EL (cell line): ENCODE measurements at regions not wholly inside any gene's neighbourhood (a gene's known extent, or its start where the extent isn't known, plus 50 kb on each side); places are given as distances from the start of the nearest gene placed in this dataset.
"Not testable (repeated sequence)": the region's sequence is repeated elsewhere in the genome, so short reads cannot be mapped to it uniquely, and the experiment has no call there.

ENCODE experiments used
- DNase-seq: peaks from one replicate; pipeline ENCODE4 v3.0.0-alpha.2; 2016

- DNase-seq: no peak
These were observed 246.9 kb downstream of the CYLC2 start for GRCh38 chr9:103242025-103242424.

- no peak for DNase-seq
These were observed 247.4 kb downstream of the CYLC2 start for GRCh38 chr9:103242486-103242885.

GRCh38 chr9:103243553-103243952 lies 248.4 kb downstream of the CYLC2 start:
- no peak for DNase-seq

- DNase-seq: no peak
These were observed 250.2 kb downstream of the CYLC2 start for GRCh38 chr9:103245369-103245768.

GRCh38 chr9:103261951-103262350 lies 266.8 kb downstream of the CYLC2 start:
- DNase-seq: no peak

- DNase-seq: no peak
These were observed 270.9 kb downstream of the CYLC2 start for GRCh38 chr9:103266064-103266463.

- DNase-seq: no peak
These were observed 282.1 kb downstream of the CYLC2 start for GRCh38 chr9:103277240-103277639.

- DNase-seq: no peak
These were observed 286.0 kb downstream of the CYLC2 start for GRCh38 chr9:103281126-103281525.

- DNase-seq: no peak
These were observed 292.2 kb downstream of the CYLC2 start for GRCh38 chr9:103287361-103287760.

- DNase-seq: no peak
These were observed 301.1 kb downstream of the CYLC2 start for GRCh38 chr9:103296189-103296588.

GRCh38 chr9:103301051-103301450 lies 305.9 kb downstream of the CYLC2 start:
- no peak for DNase-seq

- no peak for DNase-seq
These were observed 309.7 kb downstream of the CYLC2 start for GRCh38 chr9:103304797-103305196.

GRCh38 chr9:103319979-103320378 lies 324.8 kb downstream of the CYLC2 start:
- no peak for DNase-seq

GRCh38 chr9:103323699-103324098 lies 328.6 kb downstream of the CYLC2 start:
- DNase-seq: no peak

GRCh38 chr9:103335461-103335860 lies 340.3 kb downstream of the CYLC2 start:
- DNase-seq: no peak

GRCh38 chr9:103355000-103355399 lies 359.9 kb downstream of the CYLC2 start:
- no peak for DNase-seq

- not testable (repeated sequence) for DNase-seq
These were observed 362.8 kb downstream of the CYLC2 start for GRCh38 chr9:103357980-103358379.

GRCh38 chr9:103361906-103362305 lies 366.8 kb downstream of the CYLC2 start:
- DNase-seq: no peak

GRCh38 chr9:103362986-103363385 lies 367.9 kb downstream of the CYLC2 start:
- no peak for DNase-seq

GRCh38 chr9:103364753-103365152 lies 369.6 kb downstream of the CYLC2 start:
- DNase-seq: peak; percentile 1

- DNase-seq: no peak
These were observed 376.0 kb downstream of the CYLC2 start for GRCh38 chr9:103371152-103371551.

- no peak for DNase-seq
These were observed 377.7 kb downstream of the CYLC2 start for GRCh38 chr9:103372828-103373227.

GRCh38 chr9:103377667-103378066 lies 382.5 kb downstream of the CYLC2 start:
- no peak for DNase-seq

GRCh38 chr9:103397868-103398600 lies 402.9 kb downstream of the CYLC2 start:
- peak; percentile 0 for DNase-seq

- no peak for DNase-seq
These were observed 404.4 kb downstream of the CYLC2 start for GRCh38 chr9:103399535-103399934.
